Pancreas (tissue), 10 donors: ENCODE measurements at regions not wholly inside any gene's neighbourhood (a gene's known extent, or its start where the extent isn't known, plus 50 kb on each side); places are given as distances from the start of the nearest gene placed in this dataset.

Experiments
- ATAC-seq, 4 donors: fragments of 200-7000 bp; cut with Tn5 transposase; one replicate each; pipeline versions ENCODE4 v1.8.0 to v1.9.1; 2020; ENCODE audit warnings: mild to moderate bottlenecking in 4 of 4, moderate library complexity in 4 of 4
- DNase-seq, 6 donors: peaks; one replicate each; pipeline ENCODE4 v3.0.0-alpha.2; 2020
- FAIRE-seq: peaks from 2 replicates; lab custom pipeline; 2012; peaks lifted over from hg19 to GRCh38; lab: Jason Lieb, UNC
- H3K27ac ChIP-seq, 4 donors: fragments of 200-600 bp; sonication (generic); 1 replicate in 3 of 4; 2 replicates in 1 of 4; pipeline versions ENCODE4 v1.5.0 to v1.8.0; 2020
- H3K27me3 ChIP-seq, 4 donors: fragments of 200-600 bp; one replicate each; pipeline ENCODE4 v1.8.0; 2021
- H3K36me3 ChIP-seq, 3 donors: fragments of 200-600 bp; sonication (generic) in 1 of 3; one replicate each; pipeline versions ENCODE4 v1.5.0 to v1.8.0; 2020 to 2021
- H3K4me1 ChIP-seq, 3 donors: fragments of 200-600 bp; one replicate each; pipeline ENCODE4 v1.8.0; 2021
- H3K4me3 ChIP-seq, 4 donors: fragments of 200-600 bp; sonication (generic) in 2 of 4; one replicate each; pipeline versions ENCODE4 v1.5.0 to v1.8.0; 2020 to 2021
- H3K9me3 ChIP-seq, 4 donors: fragments of 200-600 bp; one replicate each; pipeline ENCODE4 v1.8.0; 2021
- CTCF ChIP-seq, 4 donors: fragments of 200-600 bp; sonication (generic) in 3 of 4; IDR thresholded peaks; one replicate each; pipeline versions ENCODE4 v1.5.0 to v1.8.0; 2021; ENCODE audit warnings: antibody characterized with exemption in 4 of 4
- WGBS, 2 donors: extraction: QIAGEN DNeasy Blood & Tissue Kit; methylation state at CpG; one replicate each; pipeline ENCODE4 v1.1.7; 2013; 5-methylcytosine and 5-hydroxymethylcytosine counted together
- intact Hi-C, 3 donors: fragments of 100-400 bp; cut with DNase I; formaldehyde crosslinking; loops; one replicate each; pipeline versions ENCODE4 v1.11.1 to v1.14.2; 2022
- donor health status: healthy with polysubstance abuse.
- donor health status: DM: no; HTN: no; CAD: no; lungs with moderate emphysema.
- donor health status: DM: no; HTN: no; CAD: no.
- donor health status: control.
- donor health status: control.
- donor health status: Bipolar disorder and iron deficiency.
- donor health status: DM: yes; HTN: yes; CAD: no.
- donor health status: DM: no; HTN: no; CAD: no.
- donor health status: DM: no; HTN: no; CAD: no.
- donor health status: DM: yes; HTN: yes; CAD: no.

- ATAC-seq (no peak), FAIRE-seq (no peak), DNase-seq (no peak)
- intact Hi-C loops: no loop called here
- Histone ChIP-seq H3K36me3 (no peaks in the 10 kb centered on the region), H3K4me1 (peaks cover 0 to 10% (median 6%) of the 10 kb centered on the region in 3 donors), H3K9me3 (no peaks in the 10 kb centered on the region), H3K4me3 (no peak overlapping the region), H3K27ac (no peak overlapping the region), H3K27me3 (peaks cover 0 to 4% (median 0%) of the 10 kb centered on the region in 4 donors)
- no peak for TF ChIP-seq CTCF (IDR thresholded peaks at IDR 0.05)
- WGBS, 2 donors: 62 to 72% methylated on average over 7 of the region's 7 CpGs
Measured at GRCh38 chr6:44558024-44558831, 170.7 kb downstream of the CDC5L start.

- peaks cover 0 to 10% (median 6%) of the 10 kb centered on the region in 3 donors for H3K4me1 ChIP-seq
- H3K4me3 ChIP-seq: no peak overlapping the region
- intact Hi-C loops: no loop called here
- H3K36me3 ChIP-seq: no peaks in the 10 kb centered on the region
- DNase-seq: no peak
- 25 to 28% methylated on average over 2 of the region's 2 CpGs for WGBS, 2 donors
- ATAC-seq: peak; percentile 16 to 79 (median 54)
- peaks cover 0 to 4% (median 0%) of the 10 kb centered on the region in 4 donors for H3K27me3 ChIP-seq
- no peak overlapping the region for H3K27ac ChIP-seq
- H3K9me3 ChIP-seq: no peaks in the 10 kb centered on the region
- FAIRE-seq: no peak
- TF ChIP-seq CTCF (IDR thresholded peaks at IDR 0.05): no peak
Measured at GRCh38 chr6:44558832-44559251, 171.3 kb downstream of the CDC5L start.

GRCh38 chr6:44559486-44560270 lies 172.2 kb downstream of the CDC5L start:
- TF ChIP-seq CTCF (IDR thresholded peaks at IDR 0.05): no peak
- Histone ChIP-seq H3K27me3 (peaks cover 0 to 4% (median 0%) of the 10 kb centered on the region in 4 donors), H3K4me3 (no peak overlapping the region), H3K36me3 (no peaks in the 10 kb centered on the region), H3K9me3 (no peaks in the 10 kb centered on the region), H3K4me1 (peaks cover 0 to 10% (median 6%) of the 10 kb centered on the region in 3 donors), H3K27ac (no peak overlapping the region)
- 86% methylated on average over 13 of the region's 13 CpGs for WGBS, 2 donors
- DNase-seq: no peak
- FAIRE-seq: no peak
- ATAC-seq: no peak
- intact Hi-C loops: no loop called here

- H3K36me3 ChIP-seq: no peaks in the 10 kb centered on the region
- DNase-seq (no peak), ATAC-seq (no peak), FAIRE-seq (peak; percentile 69)
- H3K4me1 ChIP-seq: peaks cover 0 to 10% (median 6%) of the 10 kb centered on the region in 3 donors
- no peak overlapping the region for H3K4me3 ChIP-seq
- H3K27me3 ChIP-seq: peaks cover 0 to 4% (median 0%) of the 10 kb centered on the region in 4 donors
- intact Hi-C loops: no loop called here
- TF ChIP-seq CTCF (IDR thresholded peaks at IDR 0.05): no peak
- H3K9me3 ChIP-seq: no peaks in the 10 kb centered on the region
- 73 to 74% methylated on average over 12 of the region's 12 CpGs for WGBS, 2 donors
- no peak overlapping the region for H3K27ac ChIP-seq
Measured at GRCh38 chr6:44560458-44561059, 173.1 kb downstream of the CDC5L start.
